Choroid plexus epithelial cell (primary cell): ENCODE measurements at regions not wholly inside any gene's neighbourhood (a gene's known extent, or its start where the extent isn't known, plus 50 kb on each side); places are given as distances from the start of the nearest gene placed in this dataset.

ENCODE experiments used
- DNase-seq: peaks from one replicate; pipeline ENCODE4 v3.0.0-alpha.2; 2010; ENCODE audit warnings: low read depth
- H3K4me3 ChIP-seq: 2 replicates; pipeline ENCODE4 v1.5.1; 2011; ENCODE audit warnings: low read depth, mild to moderate bottlenecking, control low read depth, low read length, moderate library complexity
- TF ChIP-seq, protein P1 (sequence below): conservative IDR thresholded peaks from 2 replicates; pipeline ENCODE4 v1.5.1; 2011; ENCODE audit warnings: low read depth, mild to moderate bottlenecking, control low read depth, inconsistent platforms, low read length, moderate library complexity

DNA sequence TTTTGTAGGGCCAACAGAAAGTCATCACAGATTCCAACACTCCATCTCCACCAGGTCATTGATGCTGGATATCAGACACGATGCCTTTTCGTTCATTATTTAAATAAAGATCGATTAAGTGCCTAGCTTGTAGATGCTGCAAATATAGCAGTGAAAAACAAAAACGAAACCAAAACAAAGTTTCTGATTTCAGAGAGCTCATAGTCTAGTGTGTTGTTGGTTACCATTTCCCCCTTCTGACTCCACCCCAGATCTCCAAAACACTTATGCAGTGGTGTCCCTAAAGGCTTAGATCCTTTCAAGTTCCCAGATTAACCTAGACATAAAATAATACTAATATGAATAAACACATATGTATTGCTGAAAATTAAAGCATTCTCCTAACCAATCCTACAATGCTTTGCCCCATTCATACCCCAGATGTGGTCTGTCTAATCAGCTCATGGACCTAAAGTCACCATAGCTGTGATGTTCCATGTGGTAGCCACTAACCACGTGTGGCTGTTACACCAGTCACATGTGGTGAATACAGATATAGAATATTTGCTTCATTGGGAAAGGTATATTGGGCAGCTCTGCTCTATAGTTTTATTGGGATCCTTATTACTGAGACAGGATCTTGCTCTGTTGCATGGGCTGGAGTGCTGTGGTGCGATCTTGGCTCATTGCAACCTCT is 787.2 kb downstream of the TDRD15 start:
- DNase-seq = no peak

DNA sequence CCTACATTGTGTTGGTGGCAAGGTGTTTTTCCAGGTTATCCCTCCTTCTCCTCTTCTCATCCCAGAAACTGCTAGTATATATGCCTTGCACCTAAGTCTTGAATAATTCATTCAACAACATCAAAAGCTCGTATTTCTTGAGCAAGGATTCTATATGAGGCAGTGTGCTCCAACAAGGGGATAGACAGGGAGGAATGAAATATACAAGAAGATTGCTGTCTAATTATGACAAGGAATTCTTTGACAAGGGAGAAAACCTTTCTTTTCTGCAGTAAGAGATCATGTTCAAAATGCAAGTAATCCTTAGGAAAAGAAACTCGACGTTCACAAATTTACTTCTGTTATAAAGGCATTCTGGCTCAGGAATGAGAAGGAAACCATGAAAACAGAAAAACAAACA is 788.6 kb downstream of the TDRD15 start:
- TF ChIP-seq, protein P1, sequence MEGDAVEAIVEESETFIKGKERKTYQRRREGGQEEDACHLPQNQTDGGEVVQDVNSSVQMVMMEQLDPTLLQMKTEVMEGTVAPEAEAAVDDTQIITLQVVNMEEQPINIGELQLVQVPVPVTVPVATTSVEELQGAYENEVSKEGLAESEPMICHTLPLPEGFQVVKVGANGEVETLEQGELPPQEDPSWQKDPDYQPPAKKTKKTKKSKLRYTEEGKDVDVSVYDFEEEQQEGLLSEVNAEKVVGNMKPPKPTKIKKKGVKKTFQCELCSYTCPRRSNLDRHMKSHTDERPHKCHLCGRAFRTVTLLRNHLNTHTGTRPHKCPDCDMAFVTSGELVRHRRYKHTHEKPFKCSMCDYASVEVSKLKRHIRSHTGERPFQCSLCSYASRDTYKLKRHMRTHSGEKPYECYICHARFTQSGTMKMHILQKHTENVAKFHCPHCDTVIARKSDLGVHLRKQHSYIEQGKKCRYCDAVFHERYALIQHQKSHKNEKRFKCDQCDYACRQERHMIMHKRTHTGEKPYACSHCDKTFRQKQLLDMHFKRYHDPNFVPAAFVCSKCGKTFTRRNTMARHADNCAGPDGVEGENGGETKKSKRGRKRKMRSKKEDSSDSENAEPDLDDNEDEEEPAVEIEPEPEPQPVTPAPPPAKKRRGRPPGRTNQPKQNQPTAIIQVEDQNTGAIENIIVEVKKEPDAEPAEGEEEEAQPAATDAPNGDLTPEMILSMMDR = no peak
- no peak for DNase-seq
- H3K4me3 ChIP-seq = no peak overlapping the region

More for the DNA sequence above, 787.2 kb downstream of the TDRD15 start:
- TF ChIP-seq, protein P1 = no peak
- no peak overlapping the region for H3K4me3 ChIP-seq

DNA sequence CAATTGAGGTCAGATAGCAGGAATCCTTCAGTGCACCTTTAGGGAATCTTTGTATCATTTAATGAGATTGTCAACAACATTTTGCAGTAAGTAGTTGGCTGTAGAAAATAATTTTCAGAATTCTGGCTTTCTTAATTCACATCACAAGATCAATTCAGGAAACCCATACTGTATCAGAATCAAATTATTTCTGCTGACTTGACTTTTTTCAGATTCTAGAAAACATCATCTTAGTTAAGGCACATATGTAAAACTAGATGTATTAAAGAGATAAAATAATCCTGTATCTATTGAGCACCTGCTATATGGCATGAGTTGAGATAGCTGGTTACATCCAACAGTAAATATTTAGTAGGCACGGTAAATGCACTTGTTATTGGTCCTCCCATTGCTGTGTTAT is 791.4 kb downstream of the TDRD15 start:
- TF ChIP-seq, protein P1 = no peak
- H3K4me3 ChIP-seq = no peak overlapping the region
- DNase-seq = no peak

DNA sequence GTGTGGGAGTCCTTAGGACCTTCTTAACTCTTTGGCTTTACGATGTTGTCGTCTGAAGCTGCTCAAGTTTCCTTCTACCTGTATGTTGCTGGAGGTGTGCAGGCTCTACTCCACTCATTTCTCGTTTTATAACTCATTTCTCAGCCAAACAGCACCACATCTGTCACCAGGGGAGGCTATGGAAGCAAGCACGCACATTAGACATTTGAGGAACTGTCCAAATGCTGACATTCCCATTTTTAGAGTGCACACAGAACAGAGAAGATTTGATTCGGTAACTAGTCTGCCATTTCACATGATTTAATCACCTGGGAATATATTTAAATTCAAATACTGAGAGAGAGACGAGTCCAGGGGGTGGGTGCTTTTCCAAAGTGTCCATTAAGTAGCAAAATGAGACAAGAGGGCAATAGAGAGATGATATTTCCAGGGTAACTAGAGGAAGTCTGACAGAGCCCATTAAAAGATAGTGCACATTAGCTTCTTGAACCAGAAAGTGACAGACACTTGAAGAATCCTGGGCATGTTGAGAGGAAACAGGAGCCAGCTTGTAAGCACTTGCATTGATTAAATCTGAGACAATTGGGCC is 793.3 kb downstream of the TDRD15 start:
- DNase-seq = peak; percentile 8
- H3K4me3 ChIP-seq = no peak overlapping the region
- TF ChIP-seq, protein P1 = no peak

DNA sequence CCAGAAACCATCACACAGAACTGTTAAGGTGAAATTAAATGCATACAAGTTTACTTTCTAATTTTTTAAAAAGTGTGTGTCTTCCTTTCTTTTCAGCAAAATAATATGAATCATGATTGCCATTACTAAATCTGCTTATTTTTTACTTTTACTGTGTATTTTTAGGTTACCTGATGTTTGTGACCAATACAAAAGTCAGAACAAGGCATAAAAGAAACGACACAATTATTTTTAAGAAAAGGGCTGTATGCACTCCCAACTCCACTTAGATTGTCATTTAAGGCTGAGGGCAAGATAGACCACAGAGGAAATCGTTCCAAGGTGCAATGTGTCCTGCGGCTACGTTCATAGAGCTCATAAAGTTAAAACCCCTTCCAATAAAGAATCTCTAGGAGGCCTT is 797.0 kb downstream of the TDRD15 start:
- no peak for DNase-seq
- no peak overlapping the region for H3K4me3 ChIP-seq
- TF ChIP-seq, protein P1 = no peak

DNA sequence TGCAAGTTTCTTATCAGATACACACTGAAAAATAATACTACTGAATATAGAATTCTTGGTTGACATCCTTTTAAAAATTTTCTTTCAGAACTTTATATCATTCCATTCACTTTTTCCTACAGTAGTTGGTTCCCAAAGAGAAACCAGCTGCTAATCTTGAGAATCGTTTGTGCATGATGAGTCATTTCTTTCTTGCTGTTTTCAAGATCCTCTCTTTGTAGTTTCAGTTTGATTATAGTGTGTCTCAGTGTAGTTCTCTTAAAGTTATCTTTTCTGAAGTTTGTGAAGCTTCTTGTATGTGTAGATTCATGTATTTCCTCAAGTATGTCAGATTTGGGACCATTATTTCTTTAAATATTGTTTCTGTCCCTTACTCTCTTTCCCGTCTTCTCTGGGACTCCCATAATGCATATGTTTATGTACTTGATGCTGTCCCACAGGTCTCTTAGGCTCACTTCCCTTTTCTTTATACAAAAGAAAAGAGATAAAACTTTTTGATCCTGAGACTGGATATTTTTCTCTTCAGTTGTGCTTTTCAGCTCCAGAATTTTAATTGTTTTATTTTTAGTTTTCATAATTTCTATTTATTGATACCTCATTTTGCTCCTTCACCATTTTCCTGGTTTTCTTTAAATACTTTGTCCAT is 801.0 kb downstream of the TDRD15 start:
- DNase-seq = peak; percentile 4
- no peak overlapping the region for H3K4me3 ChIP-seq
- TF ChIP-seq, protein P1 = no peak

DNA sequence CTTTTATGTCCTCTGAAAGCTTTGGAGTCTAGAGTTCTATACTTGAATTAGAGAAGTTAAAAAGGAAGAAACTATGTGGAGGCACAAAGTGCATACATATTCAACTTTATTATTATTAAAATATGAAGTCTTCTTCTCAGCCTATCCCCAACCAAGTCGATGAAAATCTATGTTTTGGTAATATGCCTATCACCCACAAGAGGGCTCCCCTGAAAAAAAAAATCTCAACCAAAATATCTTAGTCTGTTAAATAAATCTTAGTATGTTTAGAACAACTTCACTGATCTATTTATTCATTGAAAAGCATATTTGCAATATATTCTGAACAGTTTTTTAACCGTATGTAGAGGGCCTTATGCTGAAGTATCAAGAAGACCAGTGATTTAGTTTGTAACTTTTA is 804.5 kb downstream of the TDRD15 start:
- TF ChIP-seq, protein P1 = peak; percentile 33
- no peak overlapping the region for H3K4me3 ChIP-seq
- DNase-seq = peak; percentile 12
